ENCODE measurements at regions not wholly inside any gene's neighbourhood (a gene's known extent, or its start where the extent isn't known, plus 50 kb on each side); places are given as distances from the start of the nearest gene placed in this dataset.

DNA sequence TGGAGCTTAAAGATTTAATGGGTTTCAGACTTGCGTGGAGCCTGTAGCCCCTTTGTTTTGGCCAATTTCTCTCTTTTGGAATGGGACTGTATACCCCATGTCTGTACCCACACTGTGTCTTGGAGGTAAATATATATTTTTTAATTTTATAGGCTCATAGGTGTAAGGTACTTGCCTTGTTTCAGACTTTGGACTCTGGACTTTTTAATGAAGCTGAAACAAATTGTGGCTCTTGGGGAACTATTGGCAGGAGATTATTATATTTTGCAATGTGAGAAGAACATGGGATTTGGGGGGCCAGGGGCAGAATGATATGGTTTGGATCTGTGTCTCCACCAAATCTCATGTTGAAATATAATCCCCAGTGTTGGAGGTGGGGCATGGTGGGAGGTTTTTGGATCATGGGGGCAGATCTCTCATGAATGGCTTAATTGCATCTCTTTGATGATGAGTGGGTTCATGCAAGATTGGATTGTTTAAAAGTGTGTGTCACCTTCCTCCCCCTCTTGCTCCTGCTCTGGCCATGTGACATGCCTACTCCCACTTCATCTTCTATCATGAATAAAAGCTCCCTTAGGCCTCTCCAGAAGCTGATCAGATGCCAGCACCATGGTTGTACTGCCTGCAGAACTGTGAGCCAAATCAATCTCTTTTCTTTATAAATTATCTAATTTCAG is 74.1 kb upstream of the ARHGAP20 start:
- 90 to 97% methylated on average over 1 of the region's 1 CpG for WGBS, 2 donors
- TF ChIP-seq, protein P1, sequence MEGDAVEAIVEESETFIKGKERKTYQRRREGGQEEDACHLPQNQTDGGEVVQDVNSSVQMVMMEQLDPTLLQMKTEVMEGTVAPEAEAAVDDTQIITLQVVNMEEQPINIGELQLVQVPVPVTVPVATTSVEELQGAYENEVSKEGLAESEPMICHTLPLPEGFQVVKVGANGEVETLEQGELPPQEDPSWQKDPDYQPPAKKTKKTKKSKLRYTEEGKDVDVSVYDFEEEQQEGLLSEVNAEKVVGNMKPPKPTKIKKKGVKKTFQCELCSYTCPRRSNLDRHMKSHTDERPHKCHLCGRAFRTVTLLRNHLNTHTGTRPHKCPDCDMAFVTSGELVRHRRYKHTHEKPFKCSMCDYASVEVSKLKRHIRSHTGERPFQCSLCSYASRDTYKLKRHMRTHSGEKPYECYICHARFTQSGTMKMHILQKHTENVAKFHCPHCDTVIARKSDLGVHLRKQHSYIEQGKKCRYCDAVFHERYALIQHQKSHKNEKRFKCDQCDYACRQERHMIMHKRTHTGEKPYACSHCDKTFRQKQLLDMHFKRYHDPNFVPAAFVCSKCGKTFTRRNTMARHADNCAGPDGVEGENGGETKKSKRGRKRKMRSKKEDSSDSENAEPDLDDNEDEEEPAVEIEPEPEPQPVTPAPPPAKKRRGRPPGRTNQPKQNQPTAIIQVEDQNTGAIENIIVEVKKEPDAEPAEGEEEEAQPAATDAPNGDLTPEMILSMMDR (IDR thresholded peaks at IDR 0.05; ENCODE audit: control extremely low read depth, extremely low read depth) = no peak
- DNase-seq (no peak), ATAC-seq (ENCODE audit: insufficient read depth, low FRiP score) (no peak)
- Histone ChIP-seq H3K27me3 (ENCODE audit: control insufficient read depth in 3 of 3, insufficient read depth in 3 of 3, low read length in 2 of 3) (no peaks in the 10 kb centered on the region), H3K4me3 (no peak overlapping the region), H3K27ac (ENCODE audit: low read depth in 1 of 2, low read length in 1 of 2) (no peak overlapping the region), H3K9ac (ENCODE audit: insufficient read depth in 1 of 2, low read length in 2 of 2) (no peak overlapping the region), H3K9me3 (ENCODE audit: control insufficient read depth in 4 of 4, insufficient read depth in 3 of 4, low read length in 3 of 4) (peaks cover 0 to 6% (median 2%) of the 10 kb centered on the region in 4 donors), H3K36me3 (ENCODE audit: control insufficient read depth in 4 of 4, insufficient read depth in 4 of 4, low read length in 4 of 4) (no peaks in the 10 kb centered on the region), H3K4me1 (ENCODE audit: control insufficient read depth in 5 of 5, insufficient read depth in 5 of 5, low read length in 5 of 5) (peaks cover 0 to 3% (median 0%) of the 10 kb centered on the region in 5 donors)

DNA sequence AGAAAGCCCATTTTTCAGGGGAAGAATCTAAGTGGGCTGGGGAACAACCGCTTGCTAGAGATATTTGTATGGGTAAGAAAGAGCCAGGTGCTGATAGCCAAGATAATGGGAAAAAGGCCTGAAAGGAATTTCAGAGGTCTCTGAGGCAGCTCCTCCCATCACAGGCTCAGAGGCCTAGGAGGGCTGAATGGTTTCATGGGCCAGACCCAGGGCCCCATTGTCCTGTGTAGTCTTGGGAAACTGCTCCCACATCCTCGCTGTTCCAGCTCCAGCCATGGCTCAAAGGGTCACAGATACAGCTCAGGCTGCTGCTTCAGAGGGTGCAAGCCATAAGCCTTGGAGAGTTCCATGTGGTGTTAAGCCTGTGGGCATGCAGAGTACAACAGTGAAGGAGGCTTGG is 73.2 kb upstream of the ARHGAP20 start:
- Histone ChIP-seq H3K27ac (ENCODE audit: low read depth in 1 of 2, low read length in 1 of 2) (no peak overlapping the region), H3K27me3 (ENCODE audit: control insufficient read depth in 3 of 3, insufficient read depth in 3 of 3, low read length in 2 of 3) (no peaks in the 10 kb centered on the region), H3K4me1 (ENCODE audit: control insufficient read depth in 5 of 5, insufficient read depth in 5 of 5, low read length in 5 of 5) (peaks cover 0 to 3% (median 0%) of the 10 kb centered on the region in 5 donors), H3K4me3 (no peak overlapping the region), H3K9me3 (ENCODE audit: control insufficient read depth in 4 of 4, insufficient read depth in 3 of 4, low read length in 3 of 4) (peaks cover 0 to 6% (median 2%) of the 10 kb centered on the region in 4 donors), H3K9ac (ENCODE audit: insufficient read depth in 1 of 2, low read length in 2 of 2) (no peak overlapping the region), H3K36me3 (ENCODE audit: control insufficient read depth in 4 of 4, insufficient read depth in 4 of 4, low read length in 4 of 4) (no peaks in the 10 kb centered on the region)
- no peak for ATAC-seq (ENCODE audit: insufficient read depth, low FRiP score)
- no peak for DNase-seq
- 97 to 98% methylated on average over 2 of the region's 2 CpGs for WGBS, 2 donors
- TF ChIP-seq, protein P1 (IDR thresholded peaks at IDR 0.05; ENCODE audit: control extremely low read depth, extremely low read depth) = no peak

DNA sequence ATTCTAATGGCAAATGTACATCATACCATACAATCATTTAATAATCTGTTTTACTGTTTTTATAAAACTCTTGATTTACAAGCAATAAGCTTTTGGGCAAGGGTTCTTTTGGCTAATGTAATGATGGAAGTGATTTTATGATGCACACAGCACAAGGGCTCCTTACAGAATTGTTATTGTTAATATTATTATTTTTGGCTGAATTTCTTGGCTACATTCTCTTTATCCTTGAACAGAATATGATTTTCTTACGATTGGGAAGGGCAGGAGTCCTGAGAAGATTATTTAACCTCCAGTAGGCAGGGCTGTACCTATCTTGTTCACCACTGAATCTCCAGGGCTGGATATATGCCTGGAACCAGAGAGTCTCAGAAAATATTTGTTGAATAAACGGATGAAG is 70.4 kb upstream of the ARHGAP20 start:
- H3K36me3 ChIP-seq (ENCODE audit: control insufficient read depth in 4 of 4, insufficient read depth in 4 of 4, low read length in 4 of 4) = peaks cover 0 to 3% (median 0%) of the 10 kb centered on the region in 4 donors
- H3K27me3 ChIP-seq (ENCODE audit: control insufficient read depth in 3 of 3, insufficient read depth in 3 of 3, low read length in 2 of 3) = no peaks in the 10 kb centered on the region
- ATAC-seq (ENCODE audit: insufficient read depth, low FRiP score) (no peak), DNase-seq (no peak)
- TF ChIP-seq, protein P1 (IDR thresholded peaks at IDR 0.05; ENCODE audit: control extremely low read depth, extremely low read depth) = no peak
- no peak overlapping the region for H3K4me3 ChIP-seq
- no peak overlapping the region for H3K27ac ChIP-seq (ENCODE audit: low read depth in 1 of 2, low read length in 1 of 2)
- H3K9me3 ChIP-seq (ENCODE audit: control insufficient read depth in 4 of 4, insufficient read depth in 3 of 4, low read length in 3 of 4) = peaks cover 0 to 6% (median 4%) of the 10 kb centered on the region in 4 donors
- no peak overlapping the region for H3K9ac ChIP-seq (ENCODE audit: insufficient read depth in 1 of 2, low read length in 2 of 2)
- 48 to 74% methylated on average over 2 of the region's 2 CpGs for WGBS, 2 donors
- peaks cover 0 to 12% (median 4%) of the 10 kb centered on the region in 5 donors for H3K4me1 ChIP-seq (ENCODE audit: control insufficient read depth in 5 of 5, insufficient read depth in 5 of 5, low read length in 5 of 5)
